HG03469 (cell line): ENCODE measurements at regions not wholly inside any gene's neighbourhood (a gene's known extent, or its start where the extent isn't known, plus 50 kb on each side); places are given as distances from the start of the nearest gene placed in this dataset.
"Not testable (repeated sequence)": the region's sequence is repeated elsewhere in the genome, so short reads cannot be mapped to it uniquely, and the experiment has no call there.

Experiments
- ATAC-seq: cut with Tn5 transposase; IDR thresholded peaks from one replicate; pipeline ENCODE4 v1.9.1; 2021; ENCODE audit warnings: mild to moderate bottlenecking, moderate library complexity, moderate number of reproducible peaks; ENCODE audit not compliant: unreplicated experiment

DNA sequence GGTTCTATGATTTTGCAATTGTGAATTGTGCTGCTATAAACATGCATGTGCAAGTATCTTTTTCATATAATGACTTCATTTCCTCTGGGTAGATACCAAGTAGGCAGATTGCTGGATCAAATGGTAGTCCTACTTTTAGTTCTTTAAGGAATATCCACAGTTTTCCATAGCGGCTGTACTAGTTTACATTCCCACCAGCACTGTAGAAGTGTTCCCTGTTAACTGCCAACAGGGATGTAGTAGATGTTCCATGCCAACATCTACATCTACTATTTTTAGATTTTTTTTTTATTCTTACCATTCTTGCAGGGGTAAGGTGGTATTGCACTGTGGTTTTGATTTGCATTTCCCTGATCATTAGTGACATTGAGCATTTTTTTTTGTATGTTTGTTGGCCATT, 100.5 kb upstream of the SGCD start:
- not testable (repeated sequence) for ATAC-seq

DNA sequence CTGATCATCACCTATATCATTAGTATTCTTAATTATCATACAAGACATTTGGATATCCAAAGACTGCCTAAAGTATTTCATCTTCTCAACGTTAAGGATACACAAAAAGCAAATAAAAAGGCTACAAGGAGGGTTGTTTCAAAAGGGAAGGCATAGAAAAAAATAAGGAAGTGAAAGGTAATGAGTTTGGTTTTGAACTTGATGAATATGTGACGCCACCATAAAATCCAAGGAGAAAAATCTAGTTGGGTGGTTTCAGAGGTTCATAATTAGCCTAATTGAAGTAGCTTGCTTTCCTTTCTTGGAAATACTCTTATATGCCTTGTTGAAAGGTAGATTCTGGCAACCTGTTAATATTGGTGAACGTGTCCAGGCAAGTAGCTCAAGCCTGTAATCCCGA, 96.1 kb upstream of the SGCD start:
- ATAC-seq = no peak

DNA sequence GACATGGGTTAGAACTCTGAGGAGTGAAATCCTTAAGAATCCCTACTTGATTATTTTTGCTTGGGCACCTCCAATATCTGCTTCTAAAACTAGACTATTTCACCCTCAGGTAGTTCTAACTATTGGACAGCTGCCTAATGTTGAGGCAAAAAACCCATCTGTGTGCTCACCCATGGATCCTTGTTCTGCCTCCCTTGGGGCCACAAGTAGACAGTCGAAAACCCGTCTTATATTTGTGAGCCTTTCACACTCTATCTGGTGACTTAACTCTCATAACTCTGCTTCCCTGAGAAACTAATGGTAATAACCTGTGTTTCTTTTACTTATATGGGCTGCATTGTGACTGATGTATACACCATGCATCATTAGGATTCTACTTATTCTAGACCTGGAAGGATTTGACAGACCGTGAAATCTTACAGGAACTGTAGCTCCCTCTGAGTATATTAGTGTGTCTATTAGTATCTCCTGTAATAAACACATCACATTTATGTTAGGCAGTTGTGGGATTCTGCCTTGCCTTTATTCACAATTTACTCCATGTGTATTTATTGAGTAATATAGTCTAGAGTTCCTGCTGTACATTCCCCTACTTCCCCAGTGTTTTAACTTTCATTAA, 94.6 kb upstream of the SGCD start:
- ATAC-seq = no peak

DNA sequence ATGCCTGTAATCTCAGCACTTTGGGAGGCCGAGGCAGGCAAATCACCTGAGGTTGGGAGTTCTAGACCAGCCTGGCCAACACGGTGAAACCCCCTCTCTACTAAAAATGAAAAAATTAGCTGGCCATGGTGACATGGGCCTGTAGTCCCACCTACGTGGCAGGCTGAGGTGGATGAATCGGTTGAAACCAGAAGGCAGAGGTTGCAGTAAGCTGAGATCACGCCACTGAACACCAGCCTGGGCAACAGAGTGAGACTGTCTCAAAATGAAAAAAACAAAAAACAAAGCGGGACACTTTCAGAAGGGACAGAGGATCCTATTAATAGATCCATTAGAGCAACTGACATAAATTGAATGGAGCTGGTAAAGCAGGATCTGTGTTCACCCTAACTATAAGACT, 89.6 kb upstream of the SGCD start:
- ATAC-seq = peak; percentile 47

DNA sequence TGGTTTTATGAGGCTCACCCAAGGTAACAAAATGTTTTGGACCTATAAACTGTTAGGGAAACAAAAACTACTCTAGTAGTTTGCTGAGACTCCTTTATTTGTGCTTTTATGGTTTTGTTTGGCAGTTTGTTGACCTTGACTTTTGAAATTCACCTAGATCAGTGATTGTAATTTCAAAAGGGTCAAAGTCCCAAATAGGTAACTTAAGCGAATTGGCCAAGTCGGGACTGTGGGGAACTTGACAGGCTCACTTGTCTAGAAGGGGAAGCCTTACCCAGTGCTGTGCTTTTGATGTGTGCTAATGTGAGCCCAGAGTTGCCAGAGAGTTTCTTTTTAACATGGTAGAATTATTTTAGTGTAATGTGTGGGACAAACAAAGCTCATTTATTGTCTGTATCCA, 87.2 kb upstream of the SGCD start:
- no peak for ATAC-seq

DNA sequence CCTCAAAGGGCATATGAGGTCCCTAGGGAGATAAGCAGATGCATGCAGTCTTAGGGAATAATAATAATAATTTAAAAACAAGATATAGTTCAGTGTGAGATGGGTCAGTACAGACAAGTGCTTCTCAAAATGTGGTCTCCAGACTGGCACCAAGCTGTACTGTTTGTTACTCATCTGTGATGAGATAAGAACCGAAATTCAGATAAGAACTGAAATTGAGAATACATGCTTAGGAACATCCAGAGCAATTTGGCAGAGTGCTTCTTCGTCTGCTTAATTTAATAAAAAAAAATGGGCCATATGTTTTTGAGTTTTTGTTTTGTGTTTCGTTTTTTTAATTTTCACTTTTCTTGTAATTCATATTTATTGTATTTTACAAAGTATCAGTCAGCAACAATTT, 86.5 kb upstream of the SGCD start:
- ATAC-seq = no peak

DNA sequence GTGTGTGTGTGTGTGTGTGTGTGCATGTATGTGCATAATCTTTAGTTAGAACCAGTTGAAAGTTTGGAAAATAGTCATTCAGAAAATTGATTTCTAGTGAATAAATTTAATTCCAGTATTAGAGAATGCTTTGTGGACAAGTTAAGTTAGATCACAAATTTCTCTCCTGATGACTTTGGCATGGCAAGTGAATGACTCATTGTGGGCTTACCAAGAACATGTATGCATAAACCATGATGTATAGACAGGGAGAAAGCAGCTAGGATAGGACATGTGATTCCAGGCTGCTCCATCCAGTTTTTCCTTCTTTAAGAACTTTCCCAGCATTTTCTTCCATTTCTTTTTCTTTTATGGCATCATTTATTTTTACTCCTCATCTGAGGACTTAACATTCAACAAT, 85.7 kb upstream of the SGCD start:
- ATAC-seq = no peak

DNA sequence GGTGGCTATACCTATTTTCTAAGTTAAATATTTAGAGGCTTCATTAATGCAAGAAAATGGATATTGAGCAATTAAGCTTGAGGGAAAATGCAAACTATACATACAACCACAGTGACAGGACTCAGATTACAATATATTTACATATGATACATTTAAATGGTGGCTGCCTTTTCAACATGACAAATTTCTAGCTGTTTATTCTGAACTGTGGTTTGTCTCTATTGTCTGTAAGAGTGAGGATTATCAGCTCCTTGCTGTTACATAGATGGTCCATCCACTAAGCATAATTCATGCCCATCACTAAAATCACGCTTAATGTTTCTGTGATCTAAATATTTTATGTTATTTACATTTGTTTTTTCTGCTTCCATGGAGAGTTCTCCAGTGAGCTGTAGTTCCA, 81.1 kb upstream of the SGCD start:
- no peak for ATAC-seq

DNA sequence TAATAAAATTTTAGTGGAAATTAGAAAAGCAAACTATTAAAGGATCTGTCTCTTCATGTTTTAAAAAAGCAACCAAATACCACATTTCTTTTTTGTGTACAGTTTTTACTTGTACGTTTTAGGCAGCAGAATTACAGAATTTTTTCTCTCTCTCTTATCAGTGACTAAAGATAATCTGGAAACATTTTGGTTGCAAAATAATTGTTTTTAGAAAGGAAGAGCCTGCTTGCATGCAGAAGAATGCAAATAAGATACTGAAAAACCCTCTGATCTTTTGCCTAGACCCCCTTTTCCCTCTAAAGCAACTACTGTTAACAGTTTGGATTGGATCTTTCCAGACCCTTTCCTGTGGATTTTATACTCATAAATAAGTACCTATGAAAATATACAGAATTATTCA, 75.9 kb upstream of the SGCD start:
- no peak for ATAC-seq

DNA sequence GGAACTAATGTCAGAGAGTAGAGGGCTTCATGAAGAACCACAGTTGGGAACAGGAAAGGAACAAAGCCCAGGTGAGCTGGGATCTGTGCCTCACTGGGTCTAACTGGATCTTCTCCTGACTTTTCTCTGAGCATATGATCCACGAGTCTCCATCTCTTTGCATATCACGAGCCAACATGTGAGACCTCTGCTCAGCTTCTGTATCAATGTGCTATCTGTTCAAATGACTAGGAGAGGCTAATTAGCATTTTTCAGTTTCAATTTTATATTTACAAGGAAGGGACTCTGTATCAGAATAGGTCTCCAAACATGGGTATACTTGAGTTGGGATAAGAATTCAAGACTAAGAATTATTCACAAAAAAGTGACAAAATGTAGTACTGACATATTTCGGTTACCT, 73.8 kb upstream of the SGCD start:
- ATAC-seq = no peak

DNA sequence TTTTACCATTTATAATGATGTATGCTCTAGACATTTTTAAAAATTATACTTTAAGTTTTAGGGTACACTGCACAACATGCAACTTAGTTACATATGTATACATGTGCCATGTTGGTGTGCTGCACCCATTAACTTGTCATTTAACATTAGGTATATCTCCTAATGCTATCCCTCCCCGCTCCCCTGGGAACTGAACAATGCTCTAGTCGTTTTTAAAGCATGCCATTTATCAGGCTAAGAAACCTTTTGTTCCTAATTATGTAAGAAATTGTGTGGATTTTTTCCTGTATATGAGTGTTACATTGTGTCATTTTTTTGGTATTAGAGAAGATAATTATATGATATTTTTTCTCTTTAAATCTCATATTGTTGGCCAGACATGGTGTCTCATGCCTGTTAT, 72.8 kb upstream of the SGCD start:
- ATAC-seq = no peak

DNA sequence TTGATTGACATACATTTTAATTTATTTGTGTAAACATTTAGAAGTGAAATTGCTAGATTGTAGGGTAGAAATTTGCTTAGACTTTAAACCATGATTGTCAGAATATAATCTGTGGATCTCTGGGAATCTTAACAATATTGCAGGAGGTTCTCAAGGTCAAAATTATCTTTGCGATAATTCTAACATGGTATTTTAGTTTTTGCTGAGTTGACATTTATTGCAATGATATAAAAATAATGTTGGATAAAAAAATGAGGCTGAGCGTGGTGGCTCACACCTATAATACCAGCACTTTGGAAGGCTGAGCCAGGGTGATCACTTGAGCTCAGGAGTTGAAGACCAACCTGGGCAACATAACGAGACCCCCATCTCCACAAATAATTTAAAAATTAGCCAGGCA, 70.3 kb upstream of the SGCD start:
- ATAC-seq = no peak

DNA sequence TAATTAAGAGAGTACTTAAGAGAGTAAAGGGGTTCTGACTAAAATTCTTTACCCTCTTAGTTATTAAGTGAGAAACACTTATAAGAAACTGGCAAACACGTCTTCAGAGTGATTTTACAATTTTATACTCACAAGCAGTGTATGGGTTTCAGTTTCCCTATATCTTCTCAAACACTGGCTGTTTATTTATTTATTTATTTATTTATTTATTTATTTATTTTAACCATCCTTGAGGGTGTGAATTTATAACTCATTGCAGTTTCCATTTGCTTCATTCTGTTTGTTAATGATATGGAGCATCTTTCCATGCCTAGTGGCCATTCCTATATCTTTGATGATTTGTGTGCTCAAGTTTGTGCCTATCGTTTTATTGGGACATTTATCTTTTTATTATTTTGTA, 68.0 kb upstream of the SGCD start:
- ATAC-seq = no peak

DNA sequence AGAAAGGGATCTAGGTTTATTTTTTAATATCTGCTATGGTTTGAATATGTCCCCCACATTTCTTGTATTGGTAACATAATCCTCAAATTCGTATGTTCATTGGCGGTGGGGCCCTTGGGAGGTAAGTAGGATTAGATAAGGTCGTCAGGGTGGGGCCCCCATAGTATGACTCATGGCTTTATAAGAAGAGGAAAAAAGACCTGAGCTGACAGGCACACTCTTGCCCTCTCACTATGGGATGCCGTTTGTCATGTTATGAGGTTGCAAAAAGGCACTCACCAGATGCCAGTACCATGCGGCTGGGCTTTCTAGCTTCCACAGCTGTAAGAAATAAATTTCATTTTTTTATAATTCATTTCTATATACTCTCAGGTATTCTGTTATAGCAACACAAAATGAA, 67.3 kb upstream of the SGCD start:
- ATAC-seq = no peak

DNA sequence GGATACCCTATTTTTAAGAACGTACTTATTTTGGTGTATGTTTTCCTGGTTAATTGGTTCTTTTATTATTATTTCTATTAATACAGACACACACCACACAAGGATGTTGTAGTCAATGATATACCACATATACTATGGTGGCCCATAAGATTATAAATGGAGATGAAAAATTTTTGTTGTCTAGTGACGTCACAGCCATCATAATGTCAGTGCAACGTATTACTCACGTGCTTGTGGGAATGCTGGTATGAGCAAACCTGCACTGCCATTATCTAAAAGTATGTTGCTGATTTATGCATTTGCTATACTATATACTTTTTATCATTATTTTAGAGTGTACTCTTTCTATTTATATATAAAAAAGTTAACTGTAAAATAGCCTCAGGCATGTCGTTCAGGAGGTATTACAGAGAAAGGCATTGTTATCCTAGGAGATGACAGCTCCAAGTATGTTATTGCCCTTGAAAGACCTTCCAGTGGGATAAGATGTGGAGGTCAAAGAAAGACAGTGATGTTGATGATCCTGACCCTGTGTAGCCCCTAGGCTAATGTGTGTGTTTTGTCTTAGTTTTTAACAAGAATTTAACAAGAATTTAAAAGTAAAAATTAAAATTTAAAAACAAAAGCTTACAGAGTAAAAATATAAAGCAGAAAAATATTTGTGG, 65.6 kb upstream of the SGCD start:
- ATAC-seq = no peak

DNA sequence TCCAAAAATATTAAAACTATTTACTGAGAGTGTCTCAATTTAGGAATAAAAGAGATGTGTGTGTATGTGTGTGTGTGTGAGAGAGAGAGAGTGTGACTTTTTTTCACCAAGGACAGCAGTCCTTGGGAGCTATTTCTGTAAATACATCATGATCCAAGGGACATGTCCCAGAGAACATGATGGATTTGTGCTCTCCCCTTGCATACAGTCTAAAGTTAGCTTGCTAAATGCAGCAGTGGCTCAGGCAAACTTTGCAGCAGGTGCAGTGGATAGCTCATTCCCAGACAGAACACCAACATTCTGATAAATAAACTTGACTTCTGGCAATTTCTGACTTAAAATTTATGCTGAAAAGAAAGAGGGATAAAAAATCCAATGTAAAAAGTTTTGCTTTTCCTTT, 55.4 kb upstream of the SGCD start:
- ATAC-seq = no peak

DNA sequence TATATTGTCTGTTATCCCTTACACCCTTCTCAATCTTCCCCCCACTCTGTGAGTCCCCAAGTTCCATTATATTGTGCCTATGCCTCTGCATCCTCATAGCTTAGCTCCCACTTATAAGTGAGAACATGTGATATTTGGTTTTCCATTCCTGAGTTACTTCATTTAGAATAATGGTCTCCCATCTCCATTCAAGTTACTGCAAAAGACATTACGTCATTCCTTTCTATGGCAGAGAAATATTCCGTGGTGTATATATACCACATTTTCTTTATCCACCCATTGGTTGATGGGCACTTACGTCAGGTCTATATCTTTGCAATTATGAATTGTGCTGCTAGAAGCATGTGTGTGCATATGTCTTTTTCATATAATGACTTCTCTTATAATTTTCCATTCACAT, 54.8 kb upstream of the SGCD start:
- no peak for ATAC-seq

DNA sequence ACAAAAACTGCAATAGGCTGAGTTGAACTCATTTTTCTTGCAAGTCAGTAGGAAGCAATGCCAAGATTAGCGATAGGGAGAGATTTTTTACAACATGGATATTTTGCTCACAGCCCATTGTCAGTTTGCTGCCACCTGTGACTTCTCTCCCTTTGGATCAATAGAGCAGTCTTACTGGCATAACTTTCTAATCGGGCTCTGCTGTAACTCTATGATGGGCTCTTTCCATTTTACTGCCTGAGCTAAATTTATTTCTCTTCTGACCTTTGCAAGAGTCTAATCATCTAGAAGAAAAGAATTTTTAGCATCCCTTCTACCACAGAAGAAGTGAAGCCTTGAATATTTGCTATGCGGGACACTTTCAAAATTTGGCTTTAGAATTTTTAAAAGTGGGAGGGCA, 53.6 kb upstream of the SGCD start:
- ATAC-seq = no peak

DNA sequence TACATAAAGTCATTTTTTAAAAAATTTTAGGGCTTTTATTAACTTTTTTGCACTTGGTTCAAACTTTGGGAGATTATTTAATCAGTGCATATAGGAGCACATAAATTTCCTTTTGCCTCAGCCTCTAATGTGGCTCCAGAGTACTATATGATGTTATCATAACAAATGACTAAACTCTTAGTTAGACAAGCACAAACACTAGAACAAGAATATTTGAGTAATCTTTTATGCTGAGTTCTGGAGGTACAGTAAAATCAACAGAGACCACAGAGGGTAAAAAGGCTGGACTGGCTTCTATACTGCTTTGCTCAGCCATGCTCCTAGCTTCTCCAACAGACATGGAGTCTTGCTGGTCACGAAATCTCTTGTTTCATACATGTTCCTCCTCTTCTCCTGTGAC, 52.5 kb upstream of the SGCD start:
- no peak for ATAC-seq
